ENCODE measurements at regions not wholly inside any gene's neighbourhood (a gene's known extent, or its start where the extent isn't known, plus 50 kb on each side); places are given as distances from the start of the nearest gene placed in this dataset.
"Not testable (repeated sequence)": the region's sequence is repeated elsewhere in the genome, so short reads cannot be mapped to it uniquely, and the experiment has no call there.

DNA sequence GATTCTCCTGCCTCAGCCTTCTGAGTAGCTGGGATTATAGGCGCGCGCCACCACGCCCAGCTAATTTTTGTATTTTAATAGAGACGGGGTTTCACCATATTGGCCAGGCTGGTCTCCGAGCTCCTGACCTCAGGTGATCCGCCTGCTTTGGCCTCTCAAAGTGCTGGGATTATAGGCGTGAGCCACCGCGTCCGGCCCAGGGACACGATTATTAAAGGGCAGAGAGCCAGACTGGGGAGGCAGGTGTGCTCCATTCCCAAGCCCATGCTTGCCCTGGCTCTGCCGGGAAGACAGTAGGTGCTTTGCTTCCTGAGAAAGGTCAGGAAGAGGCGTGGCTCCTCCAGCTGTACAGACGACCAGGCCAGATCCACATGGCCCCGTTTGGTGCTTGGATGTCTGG is 86.3 kb upstream of the SYT13 start:
- TF ChIP-seq, protein P1, sequence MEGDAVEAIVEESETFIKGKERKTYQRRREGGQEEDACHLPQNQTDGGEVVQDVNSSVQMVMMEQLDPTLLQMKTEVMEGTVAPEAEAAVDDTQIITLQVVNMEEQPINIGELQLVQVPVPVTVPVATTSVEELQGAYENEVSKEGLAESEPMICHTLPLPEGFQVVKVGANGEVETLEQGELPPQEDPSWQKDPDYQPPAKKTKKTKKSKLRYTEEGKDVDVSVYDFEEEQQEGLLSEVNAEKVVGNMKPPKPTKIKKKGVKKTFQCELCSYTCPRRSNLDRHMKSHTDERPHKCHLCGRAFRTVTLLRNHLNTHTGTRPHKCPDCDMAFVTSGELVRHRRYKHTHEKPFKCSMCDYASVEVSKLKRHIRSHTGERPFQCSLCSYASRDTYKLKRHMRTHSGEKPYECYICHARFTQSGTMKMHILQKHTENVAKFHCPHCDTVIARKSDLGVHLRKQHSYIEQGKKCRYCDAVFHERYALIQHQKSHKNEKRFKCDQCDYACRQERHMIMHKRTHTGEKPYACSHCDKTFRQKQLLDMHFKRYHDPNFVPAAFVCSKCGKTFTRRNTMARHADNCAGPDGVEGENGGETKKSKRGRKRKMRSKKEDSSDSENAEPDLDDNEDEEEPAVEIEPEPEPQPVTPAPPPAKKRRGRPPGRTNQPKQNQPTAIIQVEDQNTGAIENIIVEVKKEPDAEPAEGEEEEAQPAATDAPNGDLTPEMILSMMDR (IDR thresholded peaks at IDR 0.05) = not testable (repeated sequence)
- TF ChIP-seq EP300 (IDR thresholded peaks at IDR 0.05; ENCODE audit: borderline replicate concordance in 1 of 2, low read depth in 1 of 2, low read length in 1 of 2); RCOR1 (IDR thresholded peaks at IDR 0.05; ENCODE audit: low read length); MXI1 (IDR thresholded peaks at IDR 0.05; ENCODE audit: low read depth, low read length); JUND (IDR thresholded peaks at IDR 0.05); RAD21 (IDR thresholded peaks at IDR 0.05; ENCODE audit: low read length); RFX5 (IDR thresholded peaks at IDR 0.05; ENCODE audit: low read length); EZH2phosphoT487 (IDR thresholded peaks at IDR 0.05; ENCODE audit: borderline replicate concordance, low read depth); YY1 (IDR thresholded peaks at IDR 0.05; ENCODE audit: low read depth): not testable (repeated sequence)
- TF ChIP-seq, protein P2, sequence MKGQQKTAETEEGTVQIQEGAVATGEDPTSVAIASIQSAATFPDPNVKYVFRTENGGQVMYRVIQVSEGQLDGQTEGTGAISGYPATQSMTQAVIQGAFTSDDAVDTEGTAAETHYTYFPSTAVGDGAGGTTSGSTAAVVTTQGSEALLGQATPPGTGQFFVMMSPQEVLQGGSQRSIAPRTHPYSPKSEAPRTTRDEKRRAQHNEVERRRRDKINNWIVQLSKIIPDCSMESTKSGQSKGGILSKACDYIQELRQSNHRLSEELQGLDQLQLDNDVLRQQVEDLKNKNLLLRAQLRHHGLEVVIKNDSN (IDR thresholded peaks at IDR 0.05; ENCODE audit: borderline replicate concordance, low read depth) = not testable (repeated sequence)
- TF ChIP-seq, protein P3, sequence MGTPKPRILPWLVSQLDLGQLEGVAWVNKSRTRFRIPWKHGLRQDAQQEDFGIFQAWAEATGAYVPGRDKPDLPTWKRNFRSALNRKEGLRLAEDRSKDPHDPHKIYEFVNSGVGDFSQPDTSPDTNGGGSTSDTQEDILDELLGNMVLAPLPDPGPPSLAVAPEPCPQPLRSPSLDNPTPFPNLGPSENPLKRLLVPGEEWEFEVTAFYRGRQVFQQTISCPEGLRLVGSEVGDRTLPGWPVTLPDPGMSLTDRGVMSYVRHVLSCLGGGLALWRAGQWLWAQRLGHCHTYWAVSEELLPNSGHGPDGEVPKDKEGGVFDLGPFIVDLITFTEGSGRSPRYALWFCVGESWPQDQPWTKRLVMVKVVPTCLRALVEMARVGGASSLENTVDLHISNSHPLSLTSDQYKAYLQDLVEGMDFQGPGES (IDR thresholded peaks at IDR 0.05; ENCODE audit: low read depth, low read length) = not testable (repeated sequence)
